HEK293 (cell line): ENCODE measurements at regions not wholly inside any gene's neighbourhood (a gene's known extent, or its start where the extent isn't known, plus 50 kb on each side); places are given as distances from the start of the nearest gene placed in this dataset.

Experiments
- CTCF ChIA-PET: fragments of 350-600 bp; formaldehyde crosslinking; extraction: SDS; loops from one replicate; lab custom pipeline; 2021; ENCODE audit warnings: antibody characterized with exemption; lab: Yijun Ruan, JAX
- POLR2A ChIA-PET: fragments of 300-600 bp; formaldehyde crosslinking; extraction: SDS; loops from one replicate; lab custom pipeline; 2020; ENCODE audit warnings: antibody characterized with exemption, inconsistent platforms; lab: Yijun Ruan, JAX
- H3K27ac ChIP-seq: fragments of 200-500 bp; sonication (Bioruptor generic); 2 replicates; pipeline ENCODE4 v1.5.1; 2014; ENCODE audit warnings: low read depth, low read length, control low read depth, inconsistent platforms; ENCODE audit errors: extremely low read depth
- H3K36me3 ChIP-seq, 2 experiments: fragments of 200-500 bp in 1 of 2; sonication (Bioruptor generic) in 1 of 2; 1 replicate in 1 of 2; 2 replicates in 1 of 2; pipeline ENCODE4 v1.5.1; 2014 to 2017; ENCODE audit warnings: inconsistent platforms in 2 of 2, low read length in 2 of 2; ENCODE audit not compliant: control insufficient read depth in 2 of 2, insufficient read depth in 1 of 2
- H3K4me1 ChIP-seq: fragments of 200-500 bp; sonication (Bioruptor generic); 2 replicates; pipeline ENCODE4 v1.5.1; 2014; ENCODE audit warnings: mild to moderate bottlenecking, low read length, inconsistent platforms; ENCODE audit not compliant: control insufficient read depth, insufficient read depth
- H3K4me3 ChIP-seq: 2 replicates; pipeline ENCODE4 v1.5.1; 2011; ENCODE audit warnings: low read depth, mild to moderate bottlenecking, control low read depth, low read length, moderate library complexity
- H3K9me3 ChIP-seq: fragments of 200-500 bp; sonication (Bioruptor generic); 2 replicates; pipeline ENCODE4 v1.5.1; 2014; ENCODE audit warnings: low read depth, low read length, inconsistent platforms; ENCODE audit not compliant: control insufficient read depth, insufficient read depth
- HIC1 ChIP-seq: fragments of 450-650 bp; formaldehyde crosslinking; IDR thresholded peaks from 2 replicates; pipeline ENCODE4 v1.5.1; 2016; ENCODE audit warnings: missing biosample characterization, missing genetic modification characterization
- MEIS1 ChIP-seq: sonication (generic); formaldehyde crosslinking; IDR thresholded peaks from 2 replicates; pipeline ENCODE4 v1.8.1; 2022; ENCODE audit warnings: missing genetic modification reagents, mild to moderate bottlenecking, borderline replicate concordance
- RBAK ChIP-seq: fragments of 450-650 bp; formaldehyde crosslinking; IDR thresholded peaks from 2 replicates; pipeline ENCODE4 v1.5.1; 2016; ENCODE audit warnings: missing biosample characterization, missing genetic modification characterization
- SP7 ChIP-seq: fragments of 450-650 bp; formaldehyde crosslinking; IDR thresholded peaks from 2 replicates; pipeline ENCODE4 v1.5.1; 2016; ENCODE audit warnings: missing biosample characterization, missing genetic modification characterization
- YY1 ChIP-seq: fragments of 450-650 bp; formaldehyde crosslinking; IDR thresholded peaks from 2 replicates; pipeline ENCODE4 v1.5.1; 2018; ENCODE audit warnings: missing biosample characterization, missing genetic modification characterization
- ZBTB7A ChIP-seq: fragments of 450-650 bp; formaldehyde crosslinking; IDR thresholded peaks from 2 replicates; pipeline ENCODE4 v1.5.1; 2016; ENCODE audit warnings: low read depth, missing biosample characterization, missing genetic modification characterization
- ZIC2 ChIP-seq: fragments of 450-650 bp; formaldehyde crosslinking; IDR thresholded peaks from 2 replicates; pipeline ENCODE4 v1.5.1; 2016; ENCODE audit warnings: missing biosample characterization, missing genetic modification characterization
- ZNF132 ChIP-seq: fragments of 450-650 bp; formaldehyde crosslinking; IDR thresholded peaks from 2 replicates; pipeline ENCODE4 v1.5.1; 2017; ENCODE audit warnings: missing biosample characterization, missing genetic modification characterization, borderline replicate concordance
- ZNF223 ChIP-seq: fragments of 450-650 bp; formaldehyde crosslinking; IDR thresholded peaks from 2 replicates; pipeline ENCODE4 v1.5.1; 2016; ENCODE audit warnings: missing biosample characterization, missing genetic modification characterization
- ZNF350 ChIP-seq: fragments of 450-650 bp; formaldehyde crosslinking; IDR thresholded peaks from 2 replicates; pipeline ENCODE4 v1.5.0; 2017; ENCODE audit warnings: missing biosample characterization, mild to moderate bottlenecking, missing genetic modification characterization
- ZNF501 ChIP-seq: fragments of 450-650 bp; formaldehyde crosslinking; IDR thresholded peaks from 2 replicates; pipeline ENCODE4 v1.5.1; 2016; ENCODE audit warnings: missing biosample characterization, missing genetic modification characterization
- ZNF513 ChIP-seq: fragments of 450-650 bp; IDR thresholded peaks from 2 replicates; pipeline ENCODE4 v1.5.1; 2018; ENCODE audit warnings: missing biosample characterization, missing genetic modification characterization
- ZNF529 ChIP-seq: fragments of 450-650 bp; formaldehyde crosslinking; IDR thresholded peaks from 2 replicates; pipeline ENCODE4 v1.5.1; 2017; ENCODE audit warnings: missing genetic modification characterization, missing biosample characterization; ENCODE audit not compliant: insufficient replicate concordance
- ZNF548 ChIP-seq: fragments of 450-650 bp; formaldehyde crosslinking; IDR thresholded peaks from 2 replicates; pipeline ENCODE4 v1.5.1; 2016; ENCODE audit warnings: missing biosample characterization, missing genetic modification characterization
- ZNF707 ChIP-seq: fragments of 450-650 bp; formaldehyde crosslinking; IDR thresholded peaks from 2 replicates; pipeline ENCODE4 v1.5.1; 2016; ENCODE audit warnings: missing biosample characterization, missing genetic modification characterization
- ZNF837 ChIP-seq: fragments of 450-650 bp; formaldehyde crosslinking; IDR thresholded peaks from 2 replicates; pipeline ENCODE4 v1.5.1; 2016; ENCODE audit warnings: missing biosample characterization, missing genetic modification characterization
- TF ChIP-seq, protein P1 (sequence below): fragments of 450-650 bp; formaldehyde crosslinking; IDR thresholded peaks from 2 replicates; pipeline ENCODE4 v1.5.1; 2016; ENCODE audit warnings: missing biosample characterization, missing genetic modification characterization, low read depth
- TF ChIP-seq, protein P2 (sequence below): sonication (generic); formaldehyde crosslinking; IDR thresholded peaks from 2 replicates; pipeline ENCODE4 v1.8.1; 2022; ENCODE audit warnings: mild to moderate bottlenecking, moderate library complexity, missing genetic modification reagents

DNA sequence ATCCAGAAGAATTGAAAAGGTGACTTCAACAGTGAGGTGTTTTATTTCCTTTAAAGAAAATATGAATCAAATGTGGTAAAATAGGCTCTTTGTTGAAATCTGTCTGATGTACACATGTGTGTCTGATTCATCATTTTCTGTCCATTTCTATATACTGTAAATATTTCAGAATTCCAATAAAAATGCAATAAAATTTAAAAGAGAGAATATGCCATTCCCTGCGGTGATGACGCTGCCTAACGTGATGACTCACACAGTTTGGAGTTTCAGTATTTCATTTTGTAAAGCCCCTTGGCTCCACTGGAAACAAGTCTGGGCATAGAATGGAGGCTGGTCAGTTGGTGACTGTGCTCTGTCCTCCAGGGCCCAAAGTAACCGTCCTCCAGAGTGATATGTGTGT is 482.5 kb upstream of the CDH5 start:
- Histone ChIP-seq H3K27ac (no peak overlapping the region), H3K4me3 (no peak overlapping the region)
- POLR2A ChIA-PET = no interaction called here
- no peak for TF ChIP-seq ZNF350
- no peak for TF ChIP-seq ZNF707 (tag by site-specific recombination)
- TF ChIP-seq, all 188 proteins: peak for 0
- Histone ChIP-seq H3K4me1 (no peaks in the 10 kb centered on the region), H3K9me3 (no peaks in the 10 kb centered on the region), H3K36me3 (no peaks in the 10 kb centered on the region)
- CTCF ChIA-PET = no interaction called here

GRCh38 chr16:65878347-65878746 is 488.1 kb upstream of the CDH5 start:
- Histone ChIP-seq H3K4me1 (no peaks in the 10 kb centered on the region), H3K9me3 (no peaks in the 10 kb centered on the region), H3K27ac (no peak overlapping the region), H3K4me3 (no peak overlapping the region), H3K36me3 (no peaks in the 10 kb centered on the region)
- TF ChIP-seq ZNF223 (tag by site-specific recombination) = no peak
- TF ChIP-seq, protein P1, sequence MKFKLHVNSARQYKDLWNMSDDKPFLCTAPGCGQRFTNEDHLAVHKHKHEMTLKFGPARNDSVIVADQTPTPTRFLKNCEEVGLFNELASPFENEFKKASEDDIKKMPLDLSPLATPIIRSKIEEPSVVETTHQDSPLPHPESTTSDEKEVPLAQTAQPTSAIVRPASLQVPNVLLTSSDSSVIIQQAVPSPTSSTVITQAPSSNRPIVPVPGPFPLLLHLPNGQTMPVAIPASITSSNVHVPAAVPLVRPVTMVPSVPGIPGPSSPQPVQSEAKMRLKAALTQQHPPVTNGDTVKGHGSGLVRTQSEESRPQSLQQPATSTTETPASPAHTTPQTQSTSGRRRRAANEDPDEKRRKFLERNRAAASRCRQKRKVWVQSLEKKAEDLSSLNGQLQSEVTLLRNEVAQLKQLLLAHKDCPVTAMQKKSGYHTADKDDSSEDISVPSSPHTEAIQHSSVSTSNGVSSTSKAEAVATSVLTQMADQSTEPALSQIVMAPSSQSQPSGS (tag by site-specific recombination) = peak; percentile 56
- no peak for TF ChIP-seq ZIC2
- ChIA-PET CTCF (no interaction called here), POLR2A (no interaction called here)

DNA sequence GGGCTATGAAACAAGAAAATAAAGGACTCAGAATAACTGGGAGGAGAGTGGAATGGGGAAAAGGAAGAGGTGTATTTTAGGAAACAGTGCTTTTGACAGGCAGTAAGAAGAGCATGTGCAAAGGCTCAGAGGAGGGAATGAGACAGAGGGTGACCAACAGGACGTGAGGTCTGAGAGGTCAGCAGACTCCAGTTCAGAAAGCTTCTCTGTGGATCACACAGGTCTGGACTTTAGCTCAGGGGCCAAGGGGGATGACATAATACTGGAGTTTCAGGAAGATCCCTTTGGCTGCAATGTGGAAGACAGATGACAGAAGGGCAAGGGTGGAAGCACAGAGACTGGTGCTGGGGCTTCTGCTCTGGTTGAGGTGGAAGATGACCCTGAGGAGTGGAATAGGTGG is 489.9 kb upstream of the CDH5 start:
- H3K4me3 ChIP-seq = no peak overlapping the region
- POLR2A ChIA-PET = interaction anchor here (0.6 kb wide), 1 partner anchor 131 kb away, joined by 3 read pairs; no protein-coding TSS in a partner anchor
- no peaks in the 10 kb centered on the region for H3K9me3 ChIP-seq
- TF ChIP-seq SP7 (tag by site-specific recombination) (no peak), MEIS1 (CRISPR knock-in tag) (no peak), ZNF837 (tag by site-specific recombination) (no peak), HIC1 (tag by site-specific recombination) (no peak), YY1 (tag by site-specific recombination) (no peak), ZNF513 (tag by site-specific recombination) (no peak), RBAK (tag by site-specific recombination) (no peak), ZNF529 (no peak), ZNF132 (no peak), ZBTB7A (tag by site-specific recombination) (no peak), ZNF501 (tag by site-specific recombination) (no peak), ZNF548 (tag by site-specific recombination) (no peak)
- TF ChIP-seq, protein P2, sequence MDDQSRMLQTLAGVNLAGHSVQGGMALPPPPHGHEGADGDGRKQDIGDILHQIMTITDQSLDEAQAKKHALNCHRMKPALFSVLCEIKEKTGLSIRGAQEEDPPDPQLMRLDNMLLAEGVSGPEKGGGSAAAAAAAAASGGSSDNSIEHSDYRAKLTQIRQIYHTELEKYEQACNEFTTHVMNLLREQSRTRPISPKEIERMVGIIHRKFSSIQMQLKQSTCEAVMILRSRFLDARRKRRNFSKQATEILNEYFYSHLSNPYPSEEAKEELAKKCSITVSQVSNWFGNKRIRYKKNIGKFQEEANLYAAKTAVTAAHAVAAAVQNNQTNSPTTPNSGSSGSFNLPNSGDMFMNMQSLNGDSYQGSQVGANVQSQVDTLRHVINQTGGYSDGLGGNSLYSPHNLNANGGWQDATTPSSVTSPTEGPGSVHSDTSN (CRISPR knock-in tag) = no peak
- TF ChIP-seq, all 188 proteins: peak for 0
- Histone ChIP-seq H3K27ac (no peak overlapping the region), H3K36me3 (no peaks in the 10 kb centered on the region), H3K4me1 (no peaks in the 10 kb centered on the region)
- CTCF ChIA-PET = interaction anchor here (0.7 kb wide), 1 partner anchor 36 kb away, joined by 3 read pairs; no protein-coding TSS in a partner anchor
